GM21381 (cell line): ENCODE measurements at regions not wholly inside any gene's neighbourhood (a gene's known extent, or its start where the extent isn't known, plus 50 kb on each side); places are given as distances from the start of the nearest gene placed in this dataset.
"Not testable (repeated sequence)": the region's sequence is repeated elsewhere in the genome, so short reads cannot be mapped to it uniquely, and the experiment has no call there.

ENCODE experiments used
- ATAC-seq: cut with Tn5 transposase; IDR thresholded peaks from one replicate; pipeline ENCODE4 v1.9.1; 2021; ENCODE audit warnings: mild to moderate bottlenecking, moderate library complexity; ENCODE audit not compliant: unreplicated experiment

GRCh38 chr11:134851503-134852224 is 439.6 kb upstream of the B3GAT1 start:
- ATAC-seq, result not testable (repeated sequence)

DNA sequence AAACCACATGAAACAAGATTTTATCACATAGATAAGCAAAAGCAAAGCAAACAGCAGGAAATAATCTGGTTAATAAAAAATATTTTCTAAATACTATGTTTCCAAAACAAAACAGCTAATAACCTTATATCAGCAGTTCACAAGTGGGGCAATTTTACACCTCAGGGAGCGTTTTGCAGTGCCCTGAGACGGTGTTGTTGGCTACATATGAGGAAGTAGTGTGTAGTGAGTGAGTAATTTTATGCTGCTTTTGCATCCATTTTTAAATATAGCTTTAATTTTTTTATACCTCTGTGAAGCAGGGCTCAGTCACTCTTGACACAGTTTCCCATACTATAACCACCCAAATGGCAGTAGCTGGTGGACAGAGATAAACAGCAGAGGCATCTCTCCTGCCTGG is 438.5 kb upstream of the B3GAT1 start:
- no peak for ATAC-seq

GRCh38 chr11:134849833-134850232 is 437.8 kb upstream of the B3GAT1 start:
- ATAC-seq, result no peak

- ATAC-seq, result no peak
Observed at GRCh38 chr11:134847083-134847715, 435.2 kb upstream of the B3GAT1 start.

DNA sequence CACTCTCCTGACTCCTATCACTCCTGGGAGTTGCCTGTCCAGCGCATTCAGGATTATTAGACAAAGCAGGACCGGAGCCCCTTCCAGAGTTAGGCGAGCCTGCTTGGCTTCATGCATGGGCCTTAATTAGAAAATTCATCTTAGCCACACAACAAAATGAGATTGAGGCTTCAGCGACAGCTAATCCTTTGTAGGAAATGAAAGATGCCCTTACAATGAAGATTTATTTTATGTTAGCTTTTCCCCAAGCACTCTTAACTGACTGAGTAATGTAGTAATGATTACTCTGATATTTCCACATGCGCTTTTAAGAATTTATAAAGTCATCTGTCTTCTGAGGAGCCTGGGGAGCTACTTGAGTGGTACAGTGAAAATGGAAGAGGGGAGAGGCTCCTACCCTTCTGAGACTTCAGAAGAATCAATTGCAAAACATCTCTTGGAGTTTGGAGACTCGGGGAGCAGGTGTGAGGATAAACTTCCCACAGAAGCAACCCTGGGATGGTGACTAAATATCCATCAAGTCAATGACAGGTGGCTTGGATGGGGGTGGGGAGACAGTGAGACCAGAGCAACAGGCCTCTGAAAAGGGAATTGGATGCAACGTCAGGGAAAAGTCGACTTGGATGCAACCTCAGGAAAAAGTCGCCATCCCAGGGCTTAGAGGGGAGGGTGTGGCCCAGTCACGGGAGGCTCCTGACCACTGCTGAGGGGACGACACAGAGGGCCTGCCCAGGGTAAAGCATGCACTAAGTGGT is 434.5 kb upstream of the B3GAT1 start:
- ATAC-seq, result no peak

DNA sequence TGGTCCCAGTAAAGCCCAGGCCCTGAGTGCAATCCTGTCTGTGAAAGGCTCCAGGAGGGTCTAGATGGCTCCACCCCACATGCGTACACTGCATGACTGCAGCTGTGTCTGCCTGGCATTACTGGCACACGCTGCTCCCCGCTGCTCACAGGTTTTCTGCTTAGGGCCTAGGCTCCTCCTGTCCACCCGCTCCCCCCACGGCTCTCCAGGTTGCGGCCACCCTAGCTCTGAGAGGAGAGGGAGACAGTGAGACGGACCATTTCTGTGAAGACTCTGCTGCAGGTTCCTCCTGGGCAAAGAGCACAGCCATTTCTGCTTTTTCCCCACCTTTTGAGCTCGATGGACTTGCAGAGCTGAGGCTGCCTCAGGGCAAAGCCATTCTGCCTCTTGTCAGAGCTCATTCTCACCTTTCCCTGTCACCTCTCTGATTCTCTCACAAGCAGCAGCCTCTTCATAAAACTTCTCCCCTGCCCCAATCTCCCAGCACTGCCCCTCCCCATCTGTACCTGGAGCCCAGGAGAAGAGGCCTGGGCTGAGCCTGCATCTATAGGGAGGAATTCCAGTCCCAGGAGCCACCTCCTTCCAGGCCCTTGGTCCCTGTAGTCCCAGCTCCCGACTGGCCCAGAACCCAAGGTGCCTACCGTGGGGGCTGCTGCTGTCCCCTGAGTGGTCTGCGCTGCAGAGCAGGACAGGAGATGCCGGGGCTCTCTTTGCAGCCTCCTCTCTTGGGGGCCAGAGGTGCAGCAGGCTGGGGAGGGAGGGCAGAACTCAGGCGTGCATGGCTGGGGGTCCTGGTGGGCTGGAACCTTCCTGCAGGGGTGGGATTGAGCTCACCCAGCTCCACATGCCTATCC is 433.7 kb upstream of the B3GAT1 start:
- no peak for ATAC-seq

- no peak for ATAC-seq
Observed at GRCh38 chr11:134844838-134845237, 432.8 kb upstream of the B3GAT1 start.

- ATAC-seq, result no peak
Observed at GRCh38 chr11:134843735-134844134, 431.7 kb upstream of the B3GAT1 start.

DNA sequence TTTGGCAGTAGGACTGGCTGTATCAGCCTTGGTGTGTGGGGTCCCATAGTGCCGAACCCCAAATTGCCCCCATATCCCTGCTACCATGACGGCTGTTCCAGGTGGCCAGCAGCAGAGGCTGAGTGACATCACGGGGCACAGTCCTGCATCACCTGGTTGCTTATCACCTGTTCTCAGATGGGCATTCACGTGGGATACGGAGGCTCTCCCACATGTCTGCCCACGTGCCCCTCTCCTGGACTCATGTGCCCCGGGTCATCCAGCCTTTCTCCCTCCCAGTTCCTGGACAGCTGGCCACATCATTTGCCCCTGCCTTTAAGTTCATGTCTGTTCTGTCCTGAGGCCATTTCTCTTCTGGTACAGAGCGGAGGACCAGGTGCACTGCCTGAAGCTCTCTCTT is 431.0 kb upstream of the B3GAT1 start:
- no peak for ATAC-seq

DNA sequence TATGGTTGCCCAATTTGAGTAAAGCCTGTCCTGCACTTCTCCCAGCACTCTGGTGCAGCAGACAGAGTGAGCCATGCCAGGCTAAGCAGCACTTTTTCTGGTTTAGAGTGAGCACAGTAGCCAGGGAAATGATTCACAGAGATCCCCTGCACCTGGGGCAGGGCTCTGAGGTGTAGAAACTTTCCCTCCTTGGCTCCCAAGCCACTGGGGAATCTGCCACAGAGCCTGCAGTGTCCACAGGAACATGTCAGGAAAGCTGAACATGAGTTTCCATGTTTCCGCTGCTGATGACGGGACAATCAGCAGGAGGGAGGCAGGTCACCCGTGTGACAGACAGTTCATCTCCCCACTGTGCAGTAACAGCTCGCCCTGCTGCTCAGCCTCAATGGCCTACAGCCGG is 429.9 kb upstream of the B3GAT1 start:
- ATAC-seq, result no peak

GRCh38 chr11:134841411-134841810 is 429.4 kb upstream of the B3GAT1 start:
- no peak for ATAC-seq

DNA sequence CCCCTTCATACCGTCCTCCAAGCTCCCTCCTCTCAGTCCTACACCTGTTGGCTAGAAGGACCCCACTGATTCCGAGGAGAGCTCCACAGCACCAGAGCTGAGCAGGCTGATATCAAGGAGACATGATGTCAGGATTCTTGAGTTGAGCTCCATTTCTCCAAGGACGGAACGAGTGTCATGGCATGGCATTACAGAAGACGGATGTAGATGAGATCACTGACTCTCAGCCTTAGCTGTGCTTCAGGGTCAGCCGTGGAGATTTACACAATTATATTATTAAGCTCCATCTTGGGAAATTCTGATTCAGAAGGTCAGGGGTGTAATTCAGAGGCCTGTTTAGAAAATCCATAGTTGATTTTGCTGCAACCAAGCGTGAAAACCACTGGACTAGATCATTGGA is 428.9 kb upstream of the B3GAT1 start:
- ATAC-seq, result no peak

GRCh38 chr11:134840165-134840564 is 428.1 kb upstream of the B3GAT1 start:
- not testable (repeated sequence) for ATAC-seq

DNA sequence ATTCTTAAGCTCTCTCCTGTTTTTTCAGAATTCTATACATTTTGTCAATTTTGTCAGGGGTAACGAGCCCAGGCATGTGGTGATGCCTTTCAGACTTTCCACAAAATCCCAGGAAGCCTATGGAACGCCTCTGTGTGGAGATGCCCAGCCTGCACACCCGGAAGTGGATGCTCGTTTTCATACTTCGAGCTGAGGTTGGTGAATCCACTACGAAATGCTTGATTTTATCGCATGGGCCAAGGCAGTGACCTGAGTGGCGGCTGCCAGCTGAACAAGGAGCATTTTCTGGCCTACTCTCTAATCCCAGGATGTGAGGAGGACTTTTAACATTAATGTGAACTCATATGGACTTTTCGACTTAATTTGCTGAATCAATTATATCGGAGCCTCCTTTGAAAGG is 426.7 kb upstream of the B3GAT1 start:
- no peak for ATAC-seq

DNA sequence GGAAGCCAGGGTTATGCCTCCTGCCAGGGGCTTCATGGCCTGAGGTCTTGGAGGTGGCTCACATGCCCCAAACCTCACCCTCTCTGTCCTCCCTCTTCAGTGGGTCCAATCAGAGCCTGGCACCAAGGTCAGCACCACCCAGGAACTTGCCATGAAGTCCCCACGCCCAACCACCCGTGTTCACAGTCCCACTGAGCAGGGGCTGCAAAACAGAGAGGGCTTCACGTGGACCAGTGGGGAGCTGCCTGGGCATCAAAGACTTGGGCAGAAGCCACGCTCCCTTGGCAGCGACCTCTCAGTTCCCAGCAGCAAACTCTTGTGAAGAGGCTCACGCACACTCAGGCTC is 425.8 kb upstream of the B3GAT1 start:
- ATAC-seq, result no peak

DNA sequence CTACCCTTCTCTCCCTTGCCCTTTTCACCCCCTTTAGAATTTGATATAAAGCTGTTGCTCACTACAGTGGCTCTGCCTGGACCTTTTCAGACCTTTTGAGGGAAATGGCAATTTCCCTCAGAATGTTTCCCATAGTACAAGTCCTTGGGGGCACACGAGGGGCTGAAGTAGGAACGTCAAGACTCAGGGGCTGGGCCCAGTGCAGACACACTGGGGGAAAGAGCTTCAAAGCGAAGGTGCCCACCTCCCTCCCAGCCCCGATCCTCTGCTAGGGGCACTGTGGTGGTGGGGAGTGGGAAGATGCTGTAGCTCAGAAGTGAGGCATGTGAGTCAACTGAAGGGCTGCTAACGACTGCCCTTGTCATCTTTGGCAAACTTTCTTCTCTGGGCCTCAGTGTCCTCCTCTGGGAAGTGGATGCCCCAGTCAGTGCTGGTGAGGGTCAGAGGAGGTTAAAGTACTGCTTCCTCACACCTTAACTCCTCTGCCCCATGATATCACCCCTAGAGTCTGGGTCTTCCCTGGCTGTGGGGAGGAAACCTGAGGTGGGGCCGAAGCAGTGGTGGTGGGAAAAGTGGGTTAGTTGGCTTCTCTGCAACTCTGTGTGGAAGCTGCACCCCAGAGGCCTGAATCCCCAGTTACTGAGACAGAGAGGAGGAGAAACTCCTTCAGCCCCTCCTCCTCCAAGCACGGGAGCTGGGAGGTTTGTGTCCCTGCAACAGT is 425.3 kb upstream of the B3GAT1 start:
- ATAC-seq, result no peak

- no peak for ATAC-seq
Observed at GRCh38 chr11:134836561-134836960, 424.5 kb upstream of the B3GAT1 start.

DNA sequence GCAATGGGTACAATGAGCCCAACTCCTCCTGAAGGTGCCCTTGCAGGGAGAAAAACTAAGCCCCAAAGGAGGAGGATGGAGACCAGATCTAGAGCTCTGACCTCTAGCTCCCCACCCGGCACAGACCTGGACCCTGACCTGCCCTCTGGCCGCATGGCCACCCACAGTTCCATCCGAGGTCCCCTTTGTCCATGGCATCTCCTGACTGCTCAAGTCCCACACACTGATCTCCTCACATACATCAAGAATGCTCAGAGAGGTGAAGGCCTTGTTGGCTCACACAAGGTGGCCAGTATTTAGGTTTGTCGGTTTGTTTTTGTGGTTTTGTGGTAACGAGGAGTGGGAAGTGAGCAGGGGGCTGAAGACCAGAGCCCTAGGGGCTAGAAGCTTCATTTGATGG is 423.5 kb upstream of the B3GAT1 start:
- no peak for ATAC-seq

DNA sequence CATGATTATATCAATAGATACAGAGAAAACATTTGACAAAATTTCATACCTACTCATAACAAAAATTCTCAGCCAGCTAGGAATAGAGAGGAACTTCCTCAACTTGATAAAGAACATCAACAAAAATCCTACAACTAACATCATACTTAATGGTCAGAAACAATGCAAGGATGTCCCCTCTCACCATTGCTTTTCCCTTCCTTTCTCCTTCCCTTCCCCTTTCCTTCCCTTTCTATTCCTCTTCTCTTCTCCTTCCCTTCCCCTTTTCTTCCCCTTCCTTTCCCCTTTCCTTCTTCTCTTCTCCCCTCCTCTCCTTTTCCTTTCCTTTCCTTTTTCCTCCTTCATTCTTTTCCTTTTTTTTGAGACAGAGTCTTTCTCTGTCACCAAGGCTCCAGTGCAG is 418.3 kb upstream of the B3GAT1 start:
- ATAC-seq, result no peak

DNA sequence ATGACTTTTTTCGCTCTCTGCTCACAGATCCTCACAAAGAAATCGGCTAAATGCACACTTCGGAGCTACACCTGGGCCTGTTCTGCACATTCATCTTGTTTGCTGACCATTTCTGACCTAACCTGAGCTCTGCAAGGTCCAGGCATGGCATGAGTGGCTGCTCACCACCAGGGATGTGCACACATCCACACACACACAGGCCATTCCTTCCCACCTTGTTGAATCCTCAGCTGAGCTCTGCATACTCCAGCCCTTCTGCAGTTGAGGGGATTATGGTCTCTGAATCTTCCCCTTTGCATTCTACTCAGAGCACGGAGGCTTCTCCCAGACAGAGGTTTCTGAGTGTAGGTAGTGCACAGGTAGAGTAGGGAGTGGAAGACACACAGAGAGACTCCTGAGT is 411.9 kb upstream of the B3GAT1 start:
- no peak for ATAC-seq

- no peak for ATAC-seq
Observed at GRCh38 chr11:134822897-134823296, 410.9 kb upstream of the B3GAT1 start.
